NCI-H510A (cell line): ENCODE measurements at regions not wholly inside any gene's neighbourhood (a gene's known extent, or its start where the extent isn't known, plus 50 kb on each side); places are given as distances from the start of the nearest gene placed in this dataset.

Experiments used
- DNase-seq: peaks from one replicate; lab custom pipeline; 2025; lab: John Stamatoyannopoulos, UW

DNA sequence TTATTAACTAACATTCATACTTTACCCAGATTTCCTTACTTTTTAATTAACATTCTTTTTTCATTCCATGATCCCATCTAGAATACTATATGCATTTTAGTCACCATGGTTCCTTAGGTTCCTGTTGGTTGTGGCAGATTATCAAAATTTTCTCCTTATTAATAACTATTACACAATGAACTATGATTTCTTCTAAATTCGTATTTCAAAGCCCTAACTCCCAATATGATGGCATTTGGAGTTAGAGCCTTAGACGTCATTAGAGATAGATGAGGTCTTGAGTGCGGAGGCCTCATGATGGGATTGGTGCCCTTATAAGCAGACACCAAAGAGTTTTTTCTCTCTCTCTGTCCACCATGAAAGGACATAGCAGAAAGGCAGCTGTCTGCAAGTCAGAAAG, 485.4 kb downstream of the TLR4 start:
- no peak for DNase-seq

- DNase-seq = no peak
Observed at GRCh38 chr9:118192807-118193206, 488.6 kb downstream of the TLR4 start.

- DNase-seq = no peak
Observed at GRCh38 chr9:118209343-118209742, 505.1 kb downstream of the TLR4 start.

GRCh38 chr9:118215549-118215948, 511.3 kb downstream of the TLR4 start:
- no peak for DNase-seq

- DNase-seq = no peak
Observed at GRCh38 chr9:118222375-118222774, 518.2 kb downstream of the TLR4 start.

DNA sequence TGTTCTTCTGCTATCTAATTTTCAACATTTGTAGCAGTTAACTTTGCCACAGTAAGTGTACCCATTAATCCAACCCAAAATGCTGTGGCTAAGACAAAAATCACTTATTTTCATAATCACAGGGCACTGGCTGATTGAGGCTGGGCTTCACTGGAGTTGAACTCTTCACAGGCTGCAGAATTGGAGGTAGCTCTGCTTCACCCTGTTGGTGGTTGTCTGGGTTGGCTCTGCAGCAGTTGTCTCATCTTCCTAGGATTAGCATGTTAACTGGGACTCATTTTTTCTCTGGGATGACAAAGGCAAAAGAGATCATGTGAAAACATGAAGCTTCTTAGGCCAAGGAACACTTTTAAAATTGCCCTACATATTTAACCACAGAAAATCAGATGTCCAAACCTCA, 518.9 kb downstream of the TLR4 start:
- DNase-seq = no peak

GRCh38 chr9:118230329-118230728, 526.1 kb downstream of the TLR4 start:
- DNase-seq = no peak

DNA sequence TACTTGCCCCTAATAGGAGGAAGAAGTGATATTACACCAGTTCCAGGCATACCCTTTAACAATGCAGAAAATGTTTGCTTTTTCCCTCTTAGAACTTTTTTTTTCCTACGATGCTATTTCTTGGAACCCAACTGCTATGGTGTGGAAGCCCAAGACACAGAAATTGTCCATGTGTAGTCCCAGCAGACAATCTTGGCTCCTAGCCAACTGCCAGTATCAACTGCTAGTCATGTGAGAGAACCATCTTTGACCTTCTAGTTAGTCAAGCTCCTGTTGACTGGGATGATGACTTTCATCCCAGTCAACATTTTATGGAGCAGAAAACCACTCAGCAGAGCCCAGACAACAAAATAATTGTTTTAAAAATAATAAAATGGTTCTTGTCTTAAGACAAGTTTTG, 532.4 kb downstream of the TLR4 start:
- DNase-seq = no peak

DNA sequence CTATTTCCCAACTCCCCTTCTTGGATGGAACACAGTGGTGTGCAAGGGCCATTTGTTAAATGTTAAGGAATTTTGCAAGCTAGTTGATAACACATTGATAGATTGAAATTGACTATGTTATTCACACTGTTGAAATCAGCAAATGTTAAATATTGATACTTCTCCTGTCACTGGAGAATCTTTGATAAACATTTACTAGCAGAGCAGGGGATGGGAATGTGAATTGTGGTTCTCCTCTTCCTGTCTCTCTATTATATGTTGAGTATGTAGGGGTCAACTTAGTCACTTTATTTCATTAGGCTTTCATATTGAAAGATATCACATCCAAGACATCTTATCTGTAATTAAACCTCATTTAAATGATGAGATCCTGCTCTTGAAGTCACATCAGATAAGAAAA, 533.9 kb downstream of the TLR4 start:
- no peak for DNase-seq

DNA sequence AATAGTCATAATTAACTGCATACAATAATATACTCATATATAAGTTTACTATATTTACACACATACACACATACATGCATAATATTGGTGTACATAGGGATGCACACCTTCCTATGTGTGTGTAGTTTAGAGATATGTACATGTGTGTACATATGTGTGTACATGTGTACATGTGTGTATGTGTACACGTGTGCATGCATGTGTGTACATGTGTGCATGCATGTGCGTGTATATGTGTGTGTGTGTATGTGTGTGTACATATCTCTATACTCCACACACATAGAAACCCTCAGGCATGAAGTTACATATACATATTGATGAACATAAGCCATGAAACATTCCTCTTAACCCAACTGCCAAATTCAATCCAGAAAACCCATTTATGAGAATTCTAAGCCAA, 547.8 kb downstream of the TLR4 start:
- DNase-seq = no peak

- no peak for DNase-seq
Observed at GRCh38 chr9:118262191-118262590, 558.0 kb downstream of the TLR4 start.

- no peak for DNase-seq
Observed at GRCh38 chr9:118263949-118264348, 559.7 kb downstream of the TLR4 start.

DNA sequence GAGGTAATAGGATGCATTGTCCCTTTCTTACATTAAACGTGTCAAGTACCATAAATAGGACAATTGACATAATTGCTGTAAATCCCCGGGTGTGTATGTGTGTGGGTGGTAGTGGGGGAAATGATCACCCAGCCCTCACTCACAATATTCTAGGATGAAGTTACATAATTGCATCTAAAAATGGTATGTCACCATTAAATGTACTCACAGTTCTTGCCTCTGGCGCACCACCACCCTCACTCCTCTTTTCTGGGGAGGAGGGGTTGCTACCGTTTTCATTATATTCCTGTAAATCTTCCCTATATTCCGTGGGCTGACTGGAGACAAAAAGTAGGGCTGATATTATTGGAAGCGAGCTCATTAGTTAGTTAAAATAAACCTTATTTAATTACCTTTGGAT, 563.8 kb downstream of the TLR4 start:
- no peak for DNase-seq

GRCh38 chr9:118269623-118270022, 565.4 kb downstream of the TLR4 start:
- no peak for DNase-seq

DNA sequence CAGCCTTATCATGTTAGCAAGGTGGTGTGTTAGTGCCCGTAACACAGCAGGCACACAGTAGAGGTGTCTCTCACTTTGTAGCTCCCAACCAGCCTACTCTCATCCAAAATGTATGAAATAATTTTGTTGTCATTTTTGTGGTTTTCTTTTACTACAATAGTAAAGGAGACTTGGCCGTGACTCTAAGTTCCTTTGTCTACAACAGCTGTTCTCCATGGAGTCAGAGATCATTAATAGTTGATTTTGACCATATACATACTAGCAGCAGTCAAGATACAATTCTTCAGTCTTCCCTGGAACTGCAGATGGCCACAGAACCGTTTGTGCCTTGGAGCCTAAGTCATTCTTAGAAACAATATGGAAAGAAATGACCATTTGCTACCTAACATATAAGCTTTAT, 567.1 kb downstream of the TLR4 start:
- no peak for DNase-seq

DNA sequence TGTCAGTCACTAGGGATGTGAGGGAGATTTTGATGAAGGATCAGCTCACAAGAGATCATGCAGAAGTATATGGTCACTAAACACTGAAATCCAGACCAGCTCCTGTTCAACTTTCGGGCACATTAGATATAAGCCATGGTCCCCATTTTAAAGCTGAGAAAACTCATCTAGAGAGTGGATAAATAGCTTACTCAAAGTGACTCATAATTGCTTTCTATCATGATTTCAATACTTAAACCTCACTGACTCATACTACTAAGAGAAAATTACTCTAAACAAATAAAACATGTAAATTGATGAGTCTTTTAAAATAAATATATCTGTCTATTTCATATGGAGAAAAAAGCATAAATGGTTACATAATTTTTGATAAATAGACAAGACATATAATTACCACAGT, 567.7 kb downstream of the TLR4 start:
- no peak for DNase-seq

- no peak for DNase-seq
Observed at GRCh38 chr9:118273048-118273447, 568.8 kb downstream of the TLR4 start.

DNA sequence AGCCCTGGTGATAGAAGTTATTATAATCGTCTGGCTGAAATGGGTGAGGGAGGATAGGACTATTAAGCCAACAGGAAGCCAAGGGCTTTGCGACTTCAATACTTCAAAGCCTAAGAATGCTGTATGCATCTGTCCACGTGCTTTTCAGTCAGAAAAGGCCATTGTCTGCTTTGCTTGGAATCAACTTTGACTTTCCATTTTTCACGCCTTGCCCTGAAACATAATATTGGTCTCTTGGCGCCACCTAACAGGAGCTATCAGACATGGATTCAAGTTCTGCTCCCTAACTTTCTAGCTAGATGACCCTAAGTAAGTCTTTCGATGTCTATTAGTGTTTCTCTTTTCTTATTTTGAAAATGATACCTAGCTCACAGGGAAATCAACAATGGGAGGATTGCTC, 572.6 kb downstream of the TLR4 start:
- no peak for DNase-seq

DNA sequence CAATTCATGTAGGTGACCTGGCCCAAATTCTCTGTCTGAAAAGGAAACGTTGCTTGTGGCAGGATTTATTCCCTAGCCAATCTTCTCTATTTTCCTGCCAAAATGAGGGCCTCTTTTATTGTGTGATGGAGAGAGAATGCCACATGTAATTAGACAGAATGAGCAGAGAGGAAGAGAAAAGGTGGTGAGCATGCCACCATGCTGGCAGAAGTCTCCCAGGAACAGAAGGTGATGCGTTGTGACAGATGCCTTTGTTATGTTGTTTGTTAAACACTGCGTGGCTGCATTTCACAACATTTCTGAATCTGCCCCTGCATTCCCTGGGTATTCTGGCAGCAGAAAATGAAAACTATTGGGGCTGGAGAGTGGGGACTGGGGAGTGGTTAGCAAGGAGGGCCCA, 577.6 kb downstream of the TLR4 start:
- DNase-seq = no peak

DNA sequence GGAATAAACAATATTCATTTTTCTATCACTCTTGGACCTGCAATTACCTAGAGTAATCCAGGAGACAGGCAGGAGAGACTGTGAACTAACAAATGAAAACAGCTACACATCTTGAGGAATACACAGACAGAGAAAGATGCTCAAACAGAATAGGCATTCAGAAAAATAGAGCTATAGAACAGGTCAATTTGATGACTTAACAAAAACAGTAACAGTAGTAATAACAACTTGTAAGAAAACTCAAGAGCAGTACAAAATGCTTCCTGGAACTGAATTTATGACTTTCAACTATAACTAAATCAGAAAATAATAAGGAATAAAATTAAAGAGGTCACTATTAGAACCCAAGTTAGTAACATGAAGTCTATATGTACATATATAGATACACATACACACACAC, 579.3 kb downstream of the TLR4 start:
- DNase-seq = no peak

- DNase-seq = no peak
Observed at GRCh38 chr9:118290116-118290515, 585.9 kb downstream of the TLR4 start.

GRCh38 chr9:118295413-118295812, 591.2 kb downstream of the TLR4 start:
- no peak for DNase-seq

DNA sequence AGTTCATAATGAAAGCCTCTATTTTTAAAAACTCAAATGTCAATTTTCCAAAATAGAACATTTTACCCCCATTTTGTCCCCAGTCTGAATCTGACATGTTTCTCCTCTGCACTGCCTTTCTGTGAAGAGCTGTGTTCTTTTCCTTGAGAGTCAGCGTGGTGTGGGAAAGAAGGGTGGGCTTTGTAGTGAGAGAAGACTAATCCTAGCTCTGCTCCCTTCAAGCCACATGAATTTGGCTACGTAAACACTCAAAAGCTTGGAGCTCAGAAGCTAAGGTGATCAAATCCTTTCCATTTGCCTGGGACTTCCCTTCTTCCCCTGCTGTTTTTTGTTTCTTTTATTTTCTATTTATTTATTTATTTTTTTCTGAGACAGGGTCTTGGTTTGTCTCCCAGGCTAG, 598.5 kb downstream of the TLR4 start:
- no peak for DNase-seq

GRCh38 chr9:118303216-118303615, 599.0 kb downstream of the TLR4 start:
- no peak for DNase-seq

GRCh38 chr9:118305331-118305730, 601.1 kb downstream of the TLR4 start:
- DNase-seq = no peak
